B cell (primary cell): ENCODE measurements at regions not wholly inside any gene's neighbourhood (a gene's known extent, or its start where the extent isn't known, plus 50 kb on each side); places are given as distances from the start of the nearest gene placed in this dataset.

Source experiments
- ATAC-seq: fragments of 200-7000 bp; cut with Tn5 transposase; one replicate; pipeline ENCODE4 v1.10.0; 2021; ENCODE audit warnings: low read depth, mild to moderate bottlenecking, moderate number of reproducible peaks, moderate library complexity
- CTCF ChIA-PET: fragments of 350-600 bp; sonication (Branson Sonifier 250); formaldehyde crosslinking; loops from one replicate; lab custom pipeline; 2021; ENCODE audit warnings: antibody characterized with exemption, inconsistent platforms; lab: Charles Lee
- POLR2A ChIA-PET: fragments of 350-600 bp; sonication (Branson Sonifier 250); formaldehyde crosslinking; loops from one replicate; lab custom pipeline; 2021; ENCODE audit warnings: antibody characterized with exemption; lab: Charles Lee
- DNase-seq: peaks from one replicate; pipeline ENCODE4 v3.0.0; 2013
- H2AFZ ChIP-seq: 2 replicates; pipeline ENCODE4 v1.6.1; 2012; ENCODE audit warnings: mild to moderate bottlenecking, low read depth, low read length; ENCODE audit not compliant: insufficient read depth, poor library complexity, severe bottlenecking
- H3K27ac ChIP-seq, 2 donors: 1 replicate in 1 of 2; 2 replicates in 1 of 2; pipeline ENCODE4 v1.5.1; 2012 to 2013; ENCODE audit warnings: low read length in 2 of 2, mild to moderate bottlenecking in 2 of 2, moderate library complexity in 1 of 2
- H3K27me3 ChIP-seq, 4 experiments: fragments of 200-600 bp in 1 of 4; sonication (generic) in 1 of 4; replicated peaks in 1 of 4; 1 replicate in 2 of 4; 2 replicates in 2 of 4; pipeline versions ENCODE4 v1.6.1 to v1.7.0; 2013 to 2016; ENCODE audit warnings: low read length in 3 of 4, mild to moderate bottlenecking in 2 of 4, mixed read lengths in 1 of 4, moderate library complexity in 1 of 4; ENCODE audit not compliant: insufficient read depth in 4 of 4, control insufficient read depth in 3 of 4; ENCODE audit errors: control extremely low read depth in 1 of 4
- H3K36me3 ChIP-seq, 2 experiments: replicated peaks in 1 of 2; 1 replicate in 1 of 2; 2 replicates in 1 of 2; pipeline versions ENCODE4 v1.6.1 to v1.7.1; 2013; ENCODE audit warnings: low read length in 1 of 2; ENCODE audit not compliant: insufficient read depth in 2 of 2, control insufficient read depth in 1 of 2; ENCODE audit errors: control extremely low read depth in 1 of 2, extremely low read depth in 1 of 2
- H3K4me1 ChIP-seq, 2 donors: fragments of 200-600 bp in 1 of 2; sonication (generic) in 1 of 2; 1 replicate in 1 of 2; 2 replicates in 1 of 2; pipeline versions ENCODE4 v1.5.1 to v1.6.1; 2013 to 2017; ENCODE audit warnings: low read length in 2 of 2; ENCODE audit not compliant: control insufficient read depth in 2 of 2, insufficient read depth in 2 of 2
- H3K4me2 ChIP-seq: replicated peaks from 2 replicates; pipeline ENCODE3; 2012; ENCODE audit warnings: mild to moderate bottlenecking, low read depth, low read length; ENCODE audit not compliant: poor library complexity, severe bottlenecking
- H3K4me3 ChIP-seq, 5 experiments: fragments of 200-600 bp in 1 of 5; sonication (generic) in 1 of 5; 1 replicate in 3 of 5; 2 replicates in 2 of 5; pipeline versions ENCODE4 v1.5.1 to v1.7.0; 2011 to 2016; ENCODE audit warnings: low read length in 4 of 5, mild to moderate bottlenecking in 4 of 5, low read depth in 2 of 5, control low read depth in 1 of 5, moderate library complexity in 1 of 5; ENCODE audit not compliant: insufficient read depth in 1 of 5; ENCODE audit errors: control extremely low read depth in 1 of 5, extremely low read depth in 1 of 5
- H3K79me2 ChIP-seq: fragments of 200-600 bp; sonication (generic); one replicate; pipeline ENCODE4 v1.6.0; 2016; ENCODE audit warnings: low read length; ENCODE audit not compliant: control insufficient read depth, insufficient read depth
- H3K9ac ChIP-seq: fragments of 200-600 bp; sonication (generic); 2 replicates; pipeline ENCODE4 v1.6.1; 2017; ENCODE audit warnings: mild to moderate bottlenecking, low read length, moderate library complexity
- H3K9me3 ChIP-seq, 3 donors: one replicate each; pipeline versions ENCODE4 v1.6.1 to v1.7.1; 2013; ENCODE audit warnings: low read length in 2 of 3; ENCODE audit not compliant: control insufficient read depth in 2 of 3, insufficient read depth in 1 of 3; ENCODE audit errors: control extremely low read depth in 1 of 3
- H4K20me1 ChIP-seq: 2 replicates; pipeline ENCODE4 v1.6.0; 2012; ENCODE audit warnings: mild to moderate bottlenecking, low read length; ENCODE audit not compliant: insufficient read depth, control insufficient read depth, poor library complexity, severe bottlenecking
- H3K27ac Mint-ChIP-seq: one replicate; pipeline ENCODE4 v1.8.0; 2021; ENCODE audit warnings: mixed read lengths
- H3K27me3 Mint-ChIP-seq: one replicate; pipeline ENCODE4 v1.8.0; 2021; ENCODE audit warnings: mixed read lengths
- H3K4me1 Mint-ChIP-seq: one replicate; pipeline ENCODE4 v1.8.0; 2021; ENCODE audit warnings: mixed read lengths
- H3K4me3 Mint-ChIP-seq: one replicate; pipeline ENCODE4 v1.8.0; 2021; ENCODE audit warnings: mixed read lengths
- H3K9me3 Mint-ChIP-seq: one replicate; pipeline ENCODE4 v1.8.0; 2022; ENCODE audit warnings: mixed read lengths; ENCODE audit not compliant: insufficient read depth
- CTCF ChIP-seq: fragments of 200-600 bp; IDR thresholded peaks from one replicate; pipeline ENCODE4 v1.8.0; 2022; ENCODE audit warnings: antibody characterized with exemption, mild to moderate bottlenecking
- EZH2 ChIP-seq: IDR thresholded peaks from 2 replicates; pipeline ENCODE4 v1.6.1; 2012; ENCODE audit warnings: borderline replicate concordance, low read depth, mild to moderate bottlenecking, moderate library complexity, low read length; ENCODE audit not compliant: insufficient read depth, poor library complexity, severe bottlenecking
- WGBS: methylation state at CpG from one replicate; pipeline ENCODE4 v1.1.5; 2013; ENCODE audit warnings: missing lambda C conversion rate; ENCODE audit not compliant: insufficient coverage; 5-methylcytosine and 5-hydroxymethylcytosine counted together
- intact Hi-C: fragments of 100-400 bp; cut with micrococcal nuclease; formaldehyde crosslinking; loops from one replicate; pipeline ENCODE4 v1.10.0; 2022

DNA sequence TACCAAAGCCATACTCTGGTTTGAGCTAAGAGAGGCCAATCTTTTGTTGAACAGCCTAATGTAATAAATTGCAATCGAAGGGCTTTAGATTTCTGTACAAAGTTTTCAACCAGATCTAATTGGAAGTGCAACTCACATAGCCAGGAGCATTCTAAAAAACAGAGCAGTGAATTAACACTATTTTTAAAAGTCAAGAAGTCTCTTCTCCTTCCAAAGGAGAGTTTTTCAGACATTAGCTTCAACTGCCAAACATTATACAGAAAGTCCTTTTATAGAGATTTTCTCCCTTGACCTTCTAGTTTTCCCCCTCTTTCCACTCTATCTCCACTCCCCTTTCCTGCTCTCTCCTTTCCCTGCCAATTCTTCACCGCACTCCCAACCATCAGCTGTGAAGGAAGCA, 259.6 kb downstream of the NOVA1 start:
- Histone ChIP-seq H3K36me3 (no peaks in the 10 kb centered on the region), H3K9me3 (peaks cover 0 to 3% (median 0%) of the 10 kb centered on the region in 3 donors), H2AFZ (no peak overlapping the region), H3K9ac (no peak overlapping the region), H3K27me3 (no peaks in the 10 kb centered on the region), H3K27ac (no peak overlapping the region), H4K20me1 (no peaks in the 10 kb centered on the region), H3K4me2 (no peak overlapping the region), H3K4me3 (no peak overlapping the region), H3K79me2 (no peaks in the 10 kb centered on the region), H3K4me1 (no peaks in the 10 kb centered on the region)
- intact Hi-C loops: no loop called here
- CTCF ChIA-PET: no interaction called here
- no peak for TF ChIP-seq EZH2
- TF ChIP-seq CTCF: no peak
- Mint-ChIP-seq H3K4me3 (no peak overlapping the region), H3K9me3 (no peaks in the 10 kb centered on the region), H3K27me3 (no peaks in the 10 kb centered on the region), H3K4me1 (no peaks in the 10 kb centered on the region), H3K27ac (no peak overlapping the region)
- POLR2A ChIA-PET: no interaction called here
- DNase-seq (no peak), ATAC-seq (no peak)
- no CpG with 5 or more reads among the region's 2 CpGs for WGBS

GRCh38 chr14:26334288-26334687, 263.5 kb downstream of the NOVA1 start:
- no peak for DNase-seq
- POLR2A ChIA-PET: no interaction called here
- Histone ChIP-seq H3K4me2 (no peak overlapping the region), H3K9ac (no peak overlapping the region), H3K4me1 (no peaks in the 10 kb centered on the region), H4K20me1 (no peaks in the 10 kb centered on the region), H3K4me3 (no peak overlapping the region), H2AFZ (no peak overlapping the region), H3K27ac (no peak overlapping the region), H3K27me3 (no peaks in the 10 kb centered on the region), H3K79me2 (no peaks in the 10 kb centered on the region), H3K9me3 (peaks cover 0 to 5% (median 0%) of the 10 kb centered on the region in 3 donors), H3K36me3 (no peaks in the 10 kb centered on the region)
- H3K4me1 Mint-ChIP-seq: no peaks in the 10 kb centered on the region
- no peaks in the 10 kb centered on the region for H3K27me3 Mint-ChIP-seq
- no peak for TF ChIP-seq EZH2
- no peak overlapping the region for H3K27ac Mint-ChIP-seq
- ATAC-seq: no peak
- peaks cover 3% of the 10 kb centered on the region for H3K9me3 Mint-ChIP-seq
- WGBS: no CpG with 5 or more reads among the region's 3 CpGs
- no peak overlapping the region for H3K4me3 Mint-ChIP-seq
- intact Hi-C loops: no loop called here
- CTCF ChIA-PET: no interaction called here
